ENCODE measurements at regions not wholly inside any gene's neighbourhood (a gene's known extent, or its start where the extent isn't known, plus 50 kb on each side); places are given as distances from the start of the nearest gene placed in this dataset.

DNA sequence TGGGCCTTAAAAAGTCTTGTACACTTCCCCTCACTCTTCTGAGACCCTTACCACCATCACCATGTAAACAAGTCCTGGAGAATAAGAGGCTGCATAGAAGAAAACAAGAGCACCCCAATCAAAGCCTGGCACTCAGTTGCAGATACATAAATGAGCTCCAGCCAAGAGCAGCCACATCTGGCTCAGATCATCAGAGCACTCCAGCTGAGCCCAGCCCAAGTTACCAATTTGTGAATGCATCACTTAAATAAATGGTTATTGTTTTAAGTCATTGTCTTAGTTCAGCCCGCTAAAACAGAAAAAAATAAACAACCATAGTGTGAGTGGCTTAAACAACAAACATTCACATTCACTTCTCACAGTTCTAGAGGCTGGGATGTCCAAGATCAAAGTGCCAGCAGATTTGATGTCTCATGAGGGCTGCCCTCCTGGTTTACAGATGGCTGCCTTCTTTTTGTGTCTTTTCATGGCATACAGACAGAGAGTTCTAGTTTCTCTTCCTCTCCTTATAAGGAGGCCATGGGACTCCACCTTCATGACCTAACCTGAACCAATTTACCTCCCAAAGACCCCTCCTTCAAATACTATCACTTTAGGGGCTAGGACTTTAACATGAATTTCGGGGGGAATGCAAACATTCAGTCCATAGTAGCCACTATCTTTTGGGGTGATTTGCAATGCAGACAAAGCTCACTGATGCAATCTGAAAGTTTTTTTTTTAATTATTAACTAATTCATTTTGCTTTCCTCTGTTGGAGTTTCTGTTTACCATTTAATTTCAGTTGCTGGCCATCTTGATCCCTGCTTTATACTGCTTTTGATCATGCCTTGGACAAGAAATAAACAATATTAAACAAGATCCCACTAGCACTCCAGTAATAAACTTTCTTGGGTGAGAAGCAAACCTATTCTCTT is 187.5 kb upstream of the ACVR2A start:
- TF ChIP-seq, protein P1, sequence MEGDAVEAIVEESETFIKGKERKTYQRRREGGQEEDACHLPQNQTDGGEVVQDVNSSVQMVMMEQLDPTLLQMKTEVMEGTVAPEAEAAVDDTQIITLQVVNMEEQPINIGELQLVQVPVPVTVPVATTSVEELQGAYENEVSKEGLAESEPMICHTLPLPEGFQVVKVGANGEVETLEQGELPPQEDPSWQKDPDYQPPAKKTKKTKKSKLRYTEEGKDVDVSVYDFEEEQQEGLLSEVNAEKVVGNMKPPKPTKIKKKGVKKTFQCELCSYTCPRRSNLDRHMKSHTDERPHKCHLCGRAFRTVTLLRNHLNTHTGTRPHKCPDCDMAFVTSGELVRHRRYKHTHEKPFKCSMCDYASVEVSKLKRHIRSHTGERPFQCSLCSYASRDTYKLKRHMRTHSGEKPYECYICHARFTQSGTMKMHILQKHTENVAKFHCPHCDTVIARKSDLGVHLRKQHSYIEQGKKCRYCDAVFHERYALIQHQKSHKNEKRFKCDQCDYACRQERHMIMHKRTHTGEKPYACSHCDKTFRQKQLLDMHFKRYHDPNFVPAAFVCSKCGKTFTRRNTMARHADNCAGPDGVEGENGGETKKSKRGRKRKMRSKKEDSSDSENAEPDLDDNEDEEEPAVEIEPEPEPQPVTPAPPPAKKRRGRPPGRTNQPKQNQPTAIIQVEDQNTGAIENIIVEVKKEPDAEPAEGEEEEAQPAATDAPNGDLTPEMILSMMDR (conservative IDR thresholded peaks at IDR 0.05): no peak
- TF ChIP-seq EZH2 (IDR thresholded peaks at IDR 0.05; ENCODE audit: low read depth): no peak
